Tibial nerve (tissue), 4 donors: ENCODE measurements at regions not wholly inside any gene's neighbourhood (a gene's known extent, or its start where the extent isn't known, plus 50 kb on each side); places are given as distances from the start of the nearest gene placed in this dataset.

ENCODE experiments used
- EP300 ChIP-seq, 2 donors: sonication (generic); formaldehyde crosslinking; IDR thresholded peaks; one replicate each; pipeline ENCODE4 v1.6.1; 2017; ENCODE audit warnings: antibody characterized with exemption in 2 of 2, mild to moderate bottlenecking in 1 of 2
- POLR2A ChIP-seq, 2 donors: fragments of 450-650 bp; IDR thresholded peaks; one replicate each; pipeline ENCODE4 v1.6.1; 2017; ENCODE audit warnings: antibody characterized with exemption in 2 of 2, mild to moderate bottlenecking in 2 of 2, moderate library complexity in 2 of 2
- TF ChIP-seq, protein P1 (sequence below), 5 experiments: fragments of 200-600 bp in 3 of 5; fragments of 450-650 bp in 2 of 5; sonication (generic) in 3 of 5; IDR thresholded peaks; one replicate each; pipeline ENCODE4 v1.5.1; 2016 to 2019; ENCODE audit warnings: antibody characterized with exemption in 5 of 5, mild to moderate bottlenecking in 3 of 5, moderate library complexity in 2 of 5

DNA sequence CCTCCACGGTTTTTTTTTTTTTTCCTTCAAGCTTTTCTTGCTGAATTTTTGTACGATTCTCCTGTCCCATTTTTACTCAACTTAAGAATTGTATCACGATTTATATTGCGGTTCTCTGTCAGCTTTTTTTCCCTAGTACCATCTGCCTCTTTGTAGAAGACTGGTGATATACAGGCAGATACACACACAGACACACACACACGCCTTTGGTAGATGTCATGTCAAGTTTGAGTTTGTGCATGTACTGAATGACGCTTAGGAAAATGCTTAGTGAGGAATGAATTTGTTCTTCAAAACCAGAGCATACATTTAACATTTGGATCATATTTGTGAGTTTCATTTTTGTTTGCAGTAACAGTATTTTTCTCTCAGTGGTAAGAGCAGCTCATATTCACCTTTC lies 82.0 kb upstream of the MBNL2 start:
- TF ChIP-seq, protein P1, sequence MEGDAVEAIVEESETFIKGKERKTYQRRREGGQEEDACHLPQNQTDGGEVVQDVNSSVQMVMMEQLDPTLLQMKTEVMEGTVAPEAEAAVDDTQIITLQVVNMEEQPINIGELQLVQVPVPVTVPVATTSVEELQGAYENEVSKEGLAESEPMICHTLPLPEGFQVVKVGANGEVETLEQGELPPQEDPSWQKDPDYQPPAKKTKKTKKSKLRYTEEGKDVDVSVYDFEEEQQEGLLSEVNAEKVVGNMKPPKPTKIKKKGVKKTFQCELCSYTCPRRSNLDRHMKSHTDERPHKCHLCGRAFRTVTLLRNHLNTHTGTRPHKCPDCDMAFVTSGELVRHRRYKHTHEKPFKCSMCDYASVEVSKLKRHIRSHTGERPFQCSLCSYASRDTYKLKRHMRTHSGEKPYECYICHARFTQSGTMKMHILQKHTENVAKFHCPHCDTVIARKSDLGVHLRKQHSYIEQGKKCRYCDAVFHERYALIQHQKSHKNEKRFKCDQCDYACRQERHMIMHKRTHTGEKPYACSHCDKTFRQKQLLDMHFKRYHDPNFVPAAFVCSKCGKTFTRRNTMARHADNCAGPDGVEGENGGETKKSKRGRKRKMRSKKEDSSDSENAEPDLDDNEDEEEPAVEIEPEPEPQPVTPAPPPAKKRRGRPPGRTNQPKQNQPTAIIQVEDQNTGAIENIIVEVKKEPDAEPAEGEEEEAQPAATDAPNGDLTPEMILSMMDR (IDR thresholded peaks at IDR 0.05) = no peak
- no peak for TF ChIP-seq POLR2A (IDR thresholded peaks at IDR 0.05)
- TF ChIP-seq EP300 (IDR thresholded peaks at IDR 0.05) = no peak
